Endodermal cell (in vitro differentiated cells): ENCODE measurements at regions not wholly inside any gene's neighbourhood (a gene's known extent, or its start where the extent isn't known, plus 50 kb on each side); places are given as distances from the start of the nearest gene placed in this dataset.

Experiments
- DNase-seq: peaks from one replicate; pipeline ENCODE4 v3.0.0-alpha.2; 2017
- H3K27ac ChIP-seq: 2 replicates; pipeline ENCODE4 v1.5.1; 2013; ENCODE audit warnings: mild to moderate bottlenecking, low read depth, low read length, moderate library complexity
- H3K27me3 ChIP-seq: 2 replicates; pipeline ENCODE4 v1.6.1; 2013; ENCODE audit warnings: mild to moderate bottlenecking, low read length, moderate library complexity; ENCODE audit not compliant: insufficient read depth, control insufficient read depth, poor library complexity, severe bottlenecking
- H3K36me3 ChIP-seq: 2 replicates; pipeline ENCODE4 v1.7.0; 2013; ENCODE audit warnings: mild to moderate bottlenecking, low read length, moderate library complexity; ENCODE audit not compliant: control insufficient read depth, insufficient read depth
- H3K4me1 ChIP-seq: one replicate; pipeline ENCODE4 v1.7.0; 2013; ENCODE audit warnings: low read length; ENCODE audit not compliant: control insufficient read depth, insufficient read depth
- H3K4me3 ChIP-seq: 2 replicates; pipeline ENCODE4 v1.5.1; 2013; ENCODE audit warnings: mild to moderate bottlenecking, low read length, moderate library complexity
- H3K9ac ChIP-seq: 2 replicates; pipeline ENCODE4 v1.6.1; 2013; ENCODE audit warnings: mild to moderate bottlenecking, low read length, moderate library complexity; ENCODE audit not compliant: poor library complexity, severe bottlenecking; ENCODE audit errors: extremely low read depth
- H3K9me3 ChIP-seq: 2 replicates; pipeline ENCODE4 v1.6.1; 2013; ENCODE audit warnings: mild to moderate bottlenecking, low read length, moderate library complexity; ENCODE audit not compliant: control insufficient read depth
- H3K27ac Mint-ChIP-seq: 2 replicates; pipeline ENCODE4 v1.8.0; 2020; ENCODE audit warnings: mixed read lengths
- H3K27me3 Mint-ChIP-seq: 2 replicates; pipeline ENCODE4 v1.8.0; 2021; ENCODE audit warnings: mild to moderate bottlenecking, mixed read lengths; ENCODE audit not compliant: insufficient read depth
- H3K36me3 Mint-ChIP-seq: 2 replicates; pipeline ENCODE4 v1.8.0; 2020; ENCODE audit warnings: low read depth, mixed read lengths
- H3K4me1 Mint-ChIP-seq: 2 replicates; pipeline ENCODE4 v1.8.0; 2020; ENCODE audit warnings: mixed read lengths
- H3K4me3 Mint-ChIP-seq: 2 replicates; pipeline ENCODE4 v1.8.0; 2020; ENCODE audit warnings: mild to moderate bottlenecking, moderate library complexity, mixed read lengths
- H3K9me3 Mint-ChIP-seq: 2 replicates; pipeline ENCODE4 v1.8.0; 2020; ENCODE audit warnings: mild to moderate bottlenecking, mixed read lengths
- CTCF ChIP-seq: fragments of 200-600 bp; sonication (generic); conservative IDR thresholded peaks from 2 replicates; pipeline ENCODE4 v1.5.0; 2021; ENCODE audit warnings: antibody characterized with exemption, mild to moderate bottlenecking
- WGBS, 2 experiments: methylation state at CpG; one replicate each; pipeline versions ENCODE4 v1.1.5 to v1.1.7; 2013; ENCODE audit warnings: missing lambda C conversion rate in 2 of 2, mixed read lengths in 1 of 2; ENCODE audit not compliant: insufficient coverage in 1 of 2, insufficient read length in 1 of 2; 5-methylcytosine and 5-hydroxymethylcytosine counted together

DNA sequence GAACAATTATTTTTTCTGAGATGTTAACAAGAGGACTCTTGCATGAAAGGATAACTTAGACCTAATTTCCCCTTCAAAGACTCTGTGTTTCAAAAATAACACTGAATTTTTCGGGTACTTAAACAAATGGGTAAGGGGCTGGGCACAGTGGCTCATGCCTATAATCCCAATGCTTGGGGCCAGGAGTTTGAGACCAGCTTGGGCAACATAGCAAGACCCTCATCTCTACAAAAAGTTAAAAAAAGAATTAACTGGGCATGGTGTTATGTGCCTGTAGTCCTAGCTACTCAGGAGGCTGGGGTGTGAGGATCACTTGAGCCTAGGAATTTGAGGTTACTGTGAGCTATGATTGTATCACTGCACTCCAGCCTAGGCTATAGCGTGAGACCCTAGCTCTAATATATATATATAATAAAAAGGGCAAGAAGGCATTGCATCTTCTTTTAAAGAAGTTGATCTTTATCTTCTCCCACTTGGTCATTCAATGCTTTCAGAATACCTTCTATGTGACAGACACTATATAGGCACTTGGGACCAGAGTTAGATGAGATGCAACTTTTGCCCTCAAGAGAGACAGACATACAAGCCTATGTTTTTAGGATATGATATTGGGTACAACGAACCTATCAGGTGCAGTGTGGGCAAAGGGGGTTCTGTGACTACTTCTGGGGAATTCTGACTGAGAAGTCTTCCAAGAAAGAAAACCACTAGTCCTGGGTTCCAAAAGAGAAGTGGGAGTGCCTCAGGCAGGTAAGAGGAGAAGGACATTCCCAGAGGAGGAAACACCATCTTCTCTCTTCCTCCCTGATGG is 120.0 kb downstream of the MYCN start:
- peaks cover 2% of the 10 kb centered on the region for H3K27me3 Mint-ChIP-seq
- Histone ChIP-seq H3K4me3 (no peak overlapping the region), H3K27me3 (no peaks in the 10 kb centered on the region), H3K4me1 (no peaks in the 10 kb centered on the region), H3K9ac (no peak overlapping the region), H3K9me3 (peaks cover 38% of the 10 kb centered on the region), H3K36me3 (no peaks in the 10 kb centered on the region), H3K27ac (no peak overlapping the region)
- WGBS, 2 experiments, result 75 to 89% methylated on average over 1 to 2 of the region's 3 CpGs
- H3K4me1 Mint-ChIP-seq, result peaks cover 8% of the 10 kb centered on the region
- H3K27ac Mint-ChIP-seq, result no peak overlapping the region
- no peak for DNase-seq
- peaks cover 9% of the 10 kb centered on the region for H3K36me3 Mint-ChIP-seq
- H3K9me3 Mint-ChIP-seq, result peaks cover 44% of the 10 kb centered on the region
- H3K4me3 Mint-ChIP-seq, result no peak overlapping the region
- TF ChIP-seq CTCF, result no peak

GRCh38 chr2:16059393-16060016 is 119.2 kb downstream of the MYCN start:
- DNase-seq, result no peak
- no peaks in the 10 kb centered on the region for H3K36me3 ChIP-seq
- peaks cover 35% of the 10 kb centered on the region for H3K9me3 Mint-ChIP-seq
- no peak overlapping the region for H3K27ac ChIP-seq
- no peak overlapping the region for H3K4me3 ChIP-seq
- H3K4me1 Mint-ChIP-seq, result peaks cover 8% of the 10 kb centered on the region
- peaks cover 9% of the 10 kb centered on the region for H3K36me3 Mint-ChIP-seq
- TF ChIP-seq CTCF, result no peak
- no peak overlapping the region for H3K4me3 Mint-ChIP-seq
- 95% methylated on average over 4 of the region's 4 CpGs; no CpG with 5 or more reads in 1 of the 2 experiments for WGBS, 2 experiments
- H3K27me3 ChIP-seq, result no peaks in the 10 kb centered on the region
- H3K9me3 ChIP-seq, result peaks cover 31% of the 10 kb centered on the region
- H3K9ac ChIP-seq, result no peak overlapping the region
- no peaks in the 10 kb centered on the region for H3K4me1 ChIP-seq
- H3K27me3 Mint-ChIP-seq, result peaks cover 2% of the 10 kb centered on the region
- H3K27ac Mint-ChIP-seq, result no peak overlapping the region

DNA sequence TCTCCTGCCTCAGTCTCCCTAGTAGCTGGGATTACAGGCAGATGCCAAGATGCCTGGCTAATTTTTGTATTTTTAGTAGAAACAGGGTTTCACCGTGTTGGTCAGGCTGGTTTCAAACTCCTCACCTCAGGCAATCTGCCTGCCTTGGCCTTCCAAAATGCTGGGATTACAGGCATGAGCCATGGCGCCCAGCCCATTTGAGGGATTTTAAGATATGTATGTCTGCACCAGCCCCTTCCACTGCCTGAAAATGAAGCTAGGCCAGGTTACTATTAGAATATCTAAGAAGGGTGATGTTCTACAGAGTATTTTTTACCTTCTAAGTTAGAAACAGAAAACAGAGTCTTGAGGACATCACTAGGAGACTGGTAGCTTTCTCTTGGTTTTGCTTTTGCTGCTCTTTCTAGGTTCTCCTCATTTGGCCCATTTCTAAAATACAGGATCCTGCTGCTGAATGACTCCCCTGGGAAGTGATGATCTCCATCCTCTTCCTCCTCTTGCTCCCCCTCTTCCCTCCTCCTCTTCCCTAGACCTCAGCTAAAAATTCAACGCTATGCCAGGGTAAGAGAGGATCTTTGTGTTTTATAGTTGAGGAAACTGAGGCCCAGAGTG is 118.5 kb downstream of the MYCN start:
- H3K27ac ChIP-seq, result no peak overlapping the region
- TF ChIP-seq CTCF, result no peak
- no peak overlapping the region for H3K4me3 Mint-ChIP-seq
- H3K27me3 Mint-ChIP-seq, result peaks cover 2% of the 10 kb centered on the region
- H3K36me3 Mint-ChIP-seq, result peaks cover 4% of the 10 kb centered on the region
- no peaks in the 10 kb centered on the region for H3K36me3 ChIP-seq
- H3K27me3 ChIP-seq, result no peaks in the 10 kb centered on the region
- no peak overlapping the region for H3K9ac ChIP-seq
- H3K9me3 Mint-ChIP-seq, result peaks cover 29% of the 10 kb centered on the region
- H3K27ac Mint-ChIP-seq, result no peak overlapping the region
- H3K4me1 ChIP-seq, result no peaks in the 10 kb centered on the region
- 90 to 100% methylated on average over 1 to 3 of the region's 3 CpGs for WGBS, 2 experiments
- H3K4me1 Mint-ChIP-seq, result peaks cover 8% of the 10 kb centered on the region
- no peak for DNase-seq
- H3K4me3 ChIP-seq, result no peak overlapping the region
- H3K9me3 ChIP-seq, result peaks cover 25% of the 10 kb centered on the region
